A673 (cell line): ENCODE measurements at regions not wholly inside any gene's neighbourhood (a gene's known extent, or its start where the extent isn't known, plus 50 kb on each side); places are given as distances from the start of the nearest gene placed in this dataset.

Source experiments
- BruUV-seq: library from RNA; stranded (reverse); fragments of 400-500 nt; replicated peaks from 2 replicates; lab custom pipeline; 2021; lab: Mats Ljungman, UMichigan
- CTCF ChIA-PET: fragments of 300-600 bp; sonication (Branson Sonifier 250); formaldehyde crosslinking; loops from one replicate; lab custom pipeline; 2022; ENCODE audit warnings: antibody characterized with exemption; lab: Charles Lee
- POLR2A ChIA-PET: fragments of 300-600 bp; sonication (Branson Sonifier 250); formaldehyde crosslinking; loops from one replicate; lab custom pipeline; 2022; ENCODE audit warnings: antibody characterized with exemption; ENCODE audit not compliant: low non-redundant PET; lab: Charles Lee
- DNase-seq: peaks from one replicate; pipeline ENCODE4 v3.0.0-alpha.2; 2015; ENCODE audit warnings: low spot score
- H3K27ac ChIP-seq: fragments of 200-600 bp; sonication (generic); 2 replicates; pipeline ENCODE4 v1.5.1; 2016; ENCODE audit warnings: mixed run types, low read depth, mild to moderate bottlenecking, mixed read lengths, antibody characterized with exemption, low read length; ENCODE audit not compliant: poor library complexity, severe bottlenecking
- H3K27me3 ChIP-seq: fragments of 200-600 bp; sonication (generic); replicated peaks from 2 replicates; pipeline ENCODE4 v1.6.1; 2017; ENCODE audit warnings: mixed run types, low read depth, mild to moderate bottlenecking, mixed read lengths, antibody characterized with exemption, low read length; ENCODE audit not compliant: insufficient read depth, poor library complexity
- H3K36me3 ChIP-seq: fragments of 200-600 bp; sonication (generic); 2 replicates; pipeline ENCODE4 v1.6.1; 2016; ENCODE audit warnings: mixed run types, mild to moderate bottlenecking, mixed read lengths, antibody characterized with exemption, low read length; ENCODE audit not compliant: insufficient read depth, poor library complexity, severe bottlenecking
- H3K4me1 ChIP-seq: fragments of 200-600 bp; sonication (generic); 2 replicates; pipeline ENCODE4 v1.6.1; 2017; ENCODE audit warnings: mixed run types, mild to moderate bottlenecking, mixed read lengths, antibody characterized with exemption, low read length; ENCODE audit not compliant: insufficient read depth, poor library complexity, severe bottlenecking
- H3K4me3 ChIP-seq: fragments of 200-600 bp; sonication (generic); 2 replicates; pipeline ENCODE4 v1.5.1; 2016; ENCODE audit warnings: low read depth, mixed run types, mild to moderate bottlenecking, mixed read lengths, low read length; ENCODE audit not compliant: poor library complexity, severe bottlenecking
- H3K9me3 ChIP-seq: fragments of 200-600 bp; sonication (generic); 2 replicates; pipeline ENCODE4 v1.6.1; 2016; ENCODE audit warnings: mixed run types, low read depth, mild to moderate bottlenecking, mixed read lengths, antibody characterized with exemption, low read length; ENCODE audit not compliant: poor library complexity, severe bottlenecking
- EZH2 ChIP-seq: fragments of 200-600 bp; sonication (generic); IDR thresholded peaks from 2 replicates; pipeline ENCODE4 v1.6.1; 2017; ENCODE audit warnings: borderline replicate concordance, low read depth, mild to moderate bottlenecking, mixed read lengths, antibody characterized with exemption, low read length; ENCODE audit not compliant: poor library complexity, severe bottlenecking
- intact Hi-C: fragments of 100-400 bp; cut with micrococcal nuclease; formaldehyde crosslinking; loops from one replicate; pipeline ENCODE4 v1.10.0; 2022; ENCODE audit not compliant: unreplicated experiment
- TF ChIP-seq, protein P1 (sequence below): fragments of 300-800, 200-600 bp; sonication (generic); conservative IDR thresholded peaks from 2 replicates; pipeline ENCODE4 v1.5.1; 2017; ENCODE audit warnings: low read depth, mild to moderate bottlenecking, antibody characterized with exemption, low read length, moderate library complexity, mixed read lengths

DNA sequence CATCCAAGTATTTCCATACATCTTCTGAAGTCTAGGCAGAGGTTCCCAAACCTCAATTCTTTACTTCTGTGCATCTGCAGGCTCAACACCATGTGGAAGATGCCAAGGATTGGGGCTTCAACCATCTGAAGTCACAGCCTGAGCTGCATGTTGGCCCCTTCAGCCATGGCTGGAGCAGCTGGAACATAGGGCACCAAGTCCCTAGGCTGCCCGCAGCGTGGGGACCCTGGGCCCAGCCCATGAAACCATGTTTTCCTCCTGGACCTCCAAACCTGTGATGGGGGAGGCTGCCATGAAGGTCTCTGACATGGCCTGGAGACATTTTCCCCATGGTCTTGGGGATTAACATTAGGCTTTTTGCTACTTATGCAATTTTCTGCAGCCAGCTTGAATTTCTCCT is 729.8 kb downstream of the KCNT2 start:
- TF ChIP-seq, protein P1, sequence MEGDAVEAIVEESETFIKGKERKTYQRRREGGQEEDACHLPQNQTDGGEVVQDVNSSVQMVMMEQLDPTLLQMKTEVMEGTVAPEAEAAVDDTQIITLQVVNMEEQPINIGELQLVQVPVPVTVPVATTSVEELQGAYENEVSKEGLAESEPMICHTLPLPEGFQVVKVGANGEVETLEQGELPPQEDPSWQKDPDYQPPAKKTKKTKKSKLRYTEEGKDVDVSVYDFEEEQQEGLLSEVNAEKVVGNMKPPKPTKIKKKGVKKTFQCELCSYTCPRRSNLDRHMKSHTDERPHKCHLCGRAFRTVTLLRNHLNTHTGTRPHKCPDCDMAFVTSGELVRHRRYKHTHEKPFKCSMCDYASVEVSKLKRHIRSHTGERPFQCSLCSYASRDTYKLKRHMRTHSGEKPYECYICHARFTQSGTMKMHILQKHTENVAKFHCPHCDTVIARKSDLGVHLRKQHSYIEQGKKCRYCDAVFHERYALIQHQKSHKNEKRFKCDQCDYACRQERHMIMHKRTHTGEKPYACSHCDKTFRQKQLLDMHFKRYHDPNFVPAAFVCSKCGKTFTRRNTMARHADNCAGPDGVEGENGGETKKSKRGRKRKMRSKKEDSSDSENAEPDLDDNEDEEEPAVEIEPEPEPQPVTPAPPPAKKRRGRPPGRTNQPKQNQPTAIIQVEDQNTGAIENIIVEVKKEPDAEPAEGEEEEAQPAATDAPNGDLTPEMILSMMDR = no peak
- no peak for TF ChIP-seq EZH2
- DNase-seq = no peak
- H3K27ac ChIP-seq = no peak overlapping the region
- H3K36me3 ChIP-seq = no peaks in the 10 kb centered on the region
- H3K4me1 ChIP-seq = no peaks in the 10 kb centered on the region
- H3K27me3 ChIP-seq = no peaks in the 10 kb centered on the region
- intact Hi-C loops = no loop called here
- H3K4me3 ChIP-seq = no peak overlapping the region
- BruUV-seq = no TSS peak
- H3K9me3 ChIP-seq = no peaks in the 10 kb centered on the region
- CTCF ChIA-PET = no interaction called here
- POLR2A ChIA-PET = no interaction called here

DNA sequence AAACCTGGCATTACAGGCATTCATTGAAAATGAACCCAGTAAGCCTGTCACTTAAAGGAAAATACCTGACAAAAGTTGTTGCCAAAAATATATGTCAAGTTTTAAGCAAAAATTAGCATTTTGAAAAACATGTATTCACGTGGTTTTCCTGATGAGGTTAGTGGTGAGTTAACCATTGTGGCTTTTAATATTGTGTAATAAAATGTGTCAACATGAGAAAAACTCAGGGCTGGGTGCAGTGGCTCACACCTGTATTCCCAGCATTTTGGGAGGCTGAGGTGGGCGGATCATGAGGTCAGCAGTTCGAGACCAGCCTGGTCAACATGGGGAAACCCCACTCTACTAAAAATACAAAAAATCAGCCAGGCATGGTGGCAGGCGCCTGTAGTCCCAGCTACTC is 731.4 kb downstream of the KCNT2 start:
- Histone ChIP-seq H3K4me3 (no peak overlapping the region), H3K36me3 (no peaks in the 10 kb centered on the region), H3K9me3 (no peaks in the 10 kb centered on the region), H3K27me3 (no peaks in the 10 kb centered on the region), H3K4me1 (no peaks in the 10 kb centered on the region), H3K27ac (no peak overlapping the region)
- BruUV-seq = no TSS peak
- POLR2A ChIA-PET = no interaction called here
- intact Hi-C loops = no loop called here
- TF ChIP-seq, protein P1 = no peak
- TF ChIP-seq EZH2 = no peak
- DNase-seq = no peak
- CTCF ChIA-PET = no interaction called here

DNA sequence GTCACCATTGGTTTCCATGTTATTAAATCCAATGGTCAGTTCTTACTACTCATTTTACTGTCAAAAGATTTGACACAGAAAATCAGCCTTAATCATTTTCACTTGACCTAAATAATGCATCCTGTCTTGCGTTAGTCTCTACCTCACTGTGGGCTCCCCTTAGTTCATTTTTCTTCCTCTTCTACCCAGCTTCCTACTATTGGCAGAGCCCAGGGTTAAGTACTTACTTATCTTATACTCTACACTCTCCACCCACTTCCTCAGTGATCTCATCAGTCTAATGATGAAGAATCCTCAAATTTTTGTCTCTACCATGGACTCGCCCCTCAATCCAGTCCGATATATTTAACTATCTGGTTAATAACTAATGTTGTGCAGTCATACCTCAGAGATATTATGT is 735.9 kb downstream of the KCNT2 start:
- ChIA-PET POLR2A (no interaction called here), CTCF (no interaction called here)
- H3K27ac ChIP-seq = no peak overlapping the region
- DNase-seq = no peak
- TF ChIP-seq, protein P1 = no peak
- TF ChIP-seq EZH2 = no peak
- intact Hi-C loops = no loop called here
- no peaks in the 10 kb centered on the region for H3K36me3 ChIP-seq
- no peaks in the 10 kb centered on the region for H3K4me1 ChIP-seq
- H3K9me3 ChIP-seq = no peaks in the 10 kb centered on the region
- peaks cover 2% of the 10 kb centered on the region for H3K27me3 ChIP-seq
- no peak overlapping the region for H3K4me3 ChIP-seq
- BruUV-seq = no TSS peak
